ENCODE measurements at regions not wholly inside any gene's neighbourhood (a gene's known extent, or its start where the extent isn't known, plus 50 kb on each side); places are given as distances from the start of the nearest gene placed in this dataset.

DNA sequence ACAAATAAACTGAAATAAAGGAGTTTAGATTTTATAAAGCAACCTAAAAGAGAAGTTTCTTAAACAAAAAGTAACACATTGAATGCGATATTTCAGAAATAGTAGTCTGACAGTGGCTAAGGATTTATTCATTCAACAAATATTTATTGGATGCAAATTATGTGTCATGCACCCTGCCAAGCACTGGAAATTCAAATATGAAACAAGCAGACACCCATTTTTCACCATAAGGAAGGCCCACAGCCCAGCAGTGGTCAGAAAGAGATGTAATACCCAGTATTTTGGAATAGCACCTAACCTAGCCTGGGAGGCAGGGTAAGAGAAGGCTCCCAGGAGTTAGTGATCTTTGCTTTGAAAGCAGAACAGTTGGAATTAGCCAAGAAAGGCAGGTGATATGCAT, 855.1 kb upstream of the TENM3 start:
- no peaks in the 10 kb centered on the region for H3K36me3 ChIP-seq (ENCODE audit: insufficient read depth, low read length)
- Mint-ChIP-seq H3K36me3 (ENCODE audit: low read depth, unreplicated experiment) (no peaks in the 10 kb centered on the region), H3K27ac (ENCODE audit: unreplicated experiment) (no peak overlapping the region), H3K4me1 (ENCODE audit: low read depth, unreplicated experiment) (no peaks in the 10 kb centered on the region), H3K27me3 (ENCODE audit: low read depth, unreplicated experiment) (no peaks in the 10 kb centered on the region), H3K4me3 (ENCODE audit: unreplicated experiment) (no peak overlapping the region), H3K9me3 (ENCODE audit: unreplicated experiment) (no peaks in the 10 kb centered on the region)
- no peaks in the 10 kb centered on the region for H3K27me3 ChIP-seq (ENCODE audit: insufficient read depth, low read length)
- no peaks in the 10 kb centered on the region for H3K79me2 ChIP-seq (ENCODE audit: insufficient read depth, low read length)
- TF ChIP-seq, protein P1, sequence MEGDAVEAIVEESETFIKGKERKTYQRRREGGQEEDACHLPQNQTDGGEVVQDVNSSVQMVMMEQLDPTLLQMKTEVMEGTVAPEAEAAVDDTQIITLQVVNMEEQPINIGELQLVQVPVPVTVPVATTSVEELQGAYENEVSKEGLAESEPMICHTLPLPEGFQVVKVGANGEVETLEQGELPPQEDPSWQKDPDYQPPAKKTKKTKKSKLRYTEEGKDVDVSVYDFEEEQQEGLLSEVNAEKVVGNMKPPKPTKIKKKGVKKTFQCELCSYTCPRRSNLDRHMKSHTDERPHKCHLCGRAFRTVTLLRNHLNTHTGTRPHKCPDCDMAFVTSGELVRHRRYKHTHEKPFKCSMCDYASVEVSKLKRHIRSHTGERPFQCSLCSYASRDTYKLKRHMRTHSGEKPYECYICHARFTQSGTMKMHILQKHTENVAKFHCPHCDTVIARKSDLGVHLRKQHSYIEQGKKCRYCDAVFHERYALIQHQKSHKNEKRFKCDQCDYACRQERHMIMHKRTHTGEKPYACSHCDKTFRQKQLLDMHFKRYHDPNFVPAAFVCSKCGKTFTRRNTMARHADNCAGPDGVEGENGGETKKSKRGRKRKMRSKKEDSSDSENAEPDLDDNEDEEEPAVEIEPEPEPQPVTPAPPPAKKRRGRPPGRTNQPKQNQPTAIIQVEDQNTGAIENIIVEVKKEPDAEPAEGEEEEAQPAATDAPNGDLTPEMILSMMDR (IDR thresholded peaks at IDR 0.05; ENCODE audit: insufficient read depth, low read depth, low read length), result no peak
- no peak for TF ChIP-seq EZH2 (IDR thresholded peaks at IDR 0.05; ENCODE audit: insufficient read depth, low read length)
- DNase-seq (ENCODE audit: low read depth) (no peak), FAIRE-seq (no peak)
- no peaks in the 10 kb centered on the region for H3K4me1 ChIP-seq (ENCODE audit: insufficient read depth, low read length)
- H3K4me3 ChIP-seq (ENCODE audit: insufficient read depth, low read depth, low read length), result no peak overlapping the region
- no peak overlapping the region for H3K27ac ChIP-seq (ENCODE audit: low read depth, low read length)
- no peaks in the 10 kb centered on the region for H4K20me1 ChIP-seq (ENCODE audit: insufficient read depth, low read length)
- H2AFZ ChIP-seq (ENCODE audit: low read depth, low read length), result no peak overlapping the region
- no peak overlapping the region for H3K4me2 ChIP-seq (ENCODE audit: low read length)
- H3K9ac ChIP-seq (ENCODE audit: low read length), result no peak overlapping the region
- H3K9me3 ChIP-seq (ENCODE audit: insufficient read depth, low read depth, low read length), result no peaks in the 10 kb centered on the region

DNA sequence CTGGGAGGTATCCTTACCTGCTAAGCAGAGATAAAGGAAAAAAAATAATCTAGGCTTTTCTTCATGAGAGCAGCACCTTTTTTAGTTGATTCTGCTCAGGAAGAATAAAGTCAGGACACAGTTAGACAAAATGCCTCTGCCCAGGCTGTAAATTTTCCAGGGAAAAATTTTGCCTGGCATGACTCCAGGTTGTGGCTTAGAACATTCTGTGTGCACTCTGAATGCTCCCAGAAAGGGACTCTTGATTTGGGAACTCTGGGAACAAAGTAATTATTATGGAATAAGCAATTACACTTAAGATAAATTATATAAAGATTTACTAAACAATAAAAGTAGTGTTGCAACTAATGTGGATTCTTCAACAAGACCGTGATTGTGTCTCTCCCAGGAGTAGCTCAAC, 826.2 kb upstream of the TENM3 start:
- no peak for FAIRE-seq
- no peaks in the 10 kb centered on the region for H3K79me2 ChIP-seq (ENCODE audit: insufficient read depth, low read length)
- H3K4me2 ChIP-seq (ENCODE audit: low read length), result no peak overlapping the region
- H3K27ac ChIP-seq (ENCODE audit: low read depth, low read length), result no peak overlapping the region
- DNase-seq (ENCODE audit: low read depth), result no peak
- H3K36me3 Mint-ChIP-seq (ENCODE audit: low read depth, unreplicated experiment), result no peaks in the 10 kb centered on the region
- TF ChIP-seq, protein P1 (IDR thresholded peaks at IDR 0.05; ENCODE audit: insufficient read depth, low read depth, low read length), result no peak
- no peak for TF ChIP-seq EZH2 (IDR thresholded peaks at IDR 0.05; ENCODE audit: insufficient read depth, low read length)
- no peak overlapping the region for H3K9ac ChIP-seq (ENCODE audit: low read length)
- H2AFZ ChIP-seq (ENCODE audit: low read depth, low read length), result no peak overlapping the region
- H3K9me3 Mint-ChIP-seq (ENCODE audit: unreplicated experiment), result peaks cover 4% of the 10 kb centered on the region
- H3K27me3 ChIP-seq (ENCODE audit: insufficient read depth, low read length), result no peaks in the 10 kb centered on the region
- H3K27ac Mint-ChIP-seq (ENCODE audit: unreplicated experiment), result no peak overlapping the region
- H3K27me3 Mint-ChIP-seq (ENCODE audit: low read depth, unreplicated experiment), result no peaks in the 10 kb centered on the region
- H3K4me3 Mint-ChIP-seq (ENCODE audit: unreplicated experiment), result no peak overlapping the region
- no peaks in the 10 kb centered on the region for H3K9me3 ChIP-seq (ENCODE audit: insufficient read depth, low read depth, low read length)
- no peaks in the 10 kb centered on the region for H3K36me3 ChIP-seq (ENCODE audit: insufficient read depth, low read length)
- no peaks in the 10 kb centered on the region for H3K4me1 ChIP-seq (ENCODE audit: insufficient read depth, low read length)
- H4K20me1 ChIP-seq (ENCODE audit: insufficient read depth, low read length), result no peaks in the 10 kb centered on the region
- no peak overlapping the region for H3K4me3 ChIP-seq (ENCODE audit: insufficient read depth, low read depth, low read length)
- H3K4me1 Mint-ChIP-seq (ENCODE audit: low read depth, unreplicated experiment), result peaks cover 4% of the 10 kb centered on the region

DNA sequence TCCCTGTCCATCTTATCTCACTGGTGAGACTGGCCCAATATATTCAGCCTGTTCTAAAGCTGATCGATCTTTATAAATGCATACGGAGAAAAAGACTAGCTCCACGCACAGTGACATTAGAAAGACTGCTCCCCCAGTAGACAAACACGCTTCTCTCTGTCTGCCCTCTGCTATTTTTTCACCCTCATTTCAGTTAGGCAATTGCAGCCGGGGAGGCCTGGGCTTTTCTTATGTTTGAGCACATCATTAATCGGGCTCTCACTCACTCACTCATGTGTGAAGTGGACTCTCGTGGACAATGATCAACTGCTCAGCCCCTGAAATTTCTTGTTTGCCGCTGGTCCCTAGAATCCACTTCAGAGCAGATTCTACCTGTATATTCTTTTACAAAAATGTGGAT, 824.7 kb upstream of the TENM3 start:
- Histone ChIP-seq H3K27ac (ENCODE audit: low read depth, low read length) (no peak overlapping the region), H3K9ac (ENCODE audit: low read length) (no peak overlapping the region), H3K4me3 (ENCODE audit: insufficient read depth, low read depth, low read length) (no peak overlapping the region), H3K27me3 (ENCODE audit: insufficient read depth, low read length) (no peaks in the 10 kb centered on the region), H3K36me3 (ENCODE audit: insufficient read depth, low read length) (no peaks in the 10 kb centered on the region), H3K4me2 (ENCODE audit: low read length) (no peak overlapping the region), H3K79me2 (ENCODE audit: insufficient read depth, low read length) (no peaks in the 10 kb centered on the region), H4K20me1 (ENCODE audit: insufficient read depth, low read length) (no peaks in the 10 kb centered on the region), H2AFZ (ENCODE audit: low read depth, low read length) (no peak overlapping the region), H3K4me1 (ENCODE audit: insufficient read depth, low read length) (no peaks in the 10 kb centered on the region), H3K9me3 (ENCODE audit: insufficient read depth, low read depth, low read length) (no peaks in the 10 kb centered on the region)
- H3K9me3 Mint-ChIP-seq (ENCODE audit: unreplicated experiment), result peaks cover 4% of the 10 kb centered on the region
- no peak overlapping the region for H3K4me3 Mint-ChIP-seq (ENCODE audit: unreplicated experiment)
- FAIRE-seq (no peak), DNase-seq (ENCODE audit: low read depth) (no peak)
- peaks cover 4% of the 10 kb centered on the region for H3K4me1 Mint-ChIP-seq (ENCODE audit: low read depth, unreplicated experiment)
- no peak overlapping the region for H3K27ac Mint-ChIP-seq (ENCODE audit: unreplicated experiment)
- H3K27me3 Mint-ChIP-seq (ENCODE audit: low read depth, unreplicated experiment), result no peaks in the 10 kb centered on the region
- no peak for TF ChIP-seq EZH2 (IDR thresholded peaks at IDR 0.05; ENCODE audit: insufficient read depth, low read length)
- TF ChIP-seq, protein P1 (IDR thresholded peaks at IDR 0.05; ENCODE audit: insufficient read depth, low read depth, low read length), result no peak
- H3K36me3 Mint-ChIP-seq (ENCODE audit: low read depth, unreplicated experiment), result no peaks in the 10 kb centered on the region
